NCI-H187 treated with DMSO at 0.1 percent for 48 hours (cell line): ENCODE measurements at regions not wholly inside any gene's neighbourhood (a gene's known extent, or its start where the extent isn't known, plus 50 kb on each side); places are given as distances from the start of the nearest gene placed in this dataset.
"Not testable (repeated sequence)": the region's sequence is repeated elsewhere in the genome, so short reads cannot be mapped to it uniquely, and the experiment has no call there.

ENCODE experiments used
- DNase-seq: peaks from one replicate; lab custom pipeline; 2025; lab: John Stamatoyannopoulos, UW

- not testable (repeated sequence) for DNase-seq
Observed at GRCh38 chr16:29274055-29275035, 132.2 kb downstream of the NPIPB11 start.

GRCh38 chr16:29273298-29274054 is 133.0 kb downstream of the NPIPB11 start:
- DNase-seq = not testable (repeated sequence)

GRCh38 chr16:29271721-29272675 is 134.5 kb downstream of the NPIPB11 start:
- DNase-seq = not testable (repeated sequence)

- DNase-seq = not testable (repeated sequence)
Observed at GRCh38 chr16:29270923-29271322, 135.6 kb downstream of the NPIPB11 start.

GRCh38 chr16:29270033-29270432 is 136.5 kb downstream of the NPIPB11 start:
- DNase-seq = not testable (repeated sequence)

GRCh38 chr16:29269192-29269811 is 137.2 kb downstream of the NPIPB11 start:
- DNase-seq = not testable (repeated sequence)

GRCh38 chr16:29268785-29269191 is 137.7 kb downstream of the NPIPB11 start:
- DNase-seq = not testable (repeated sequence)

GRCh38 chr16:29268348-29268747 is 138.2 kb downstream of the NPIPB11 start:
- DNase-seq = not testable (repeated sequence)

GRCh38 chr16:29267891-29268290 is 138.6 kb downstream of the NPIPB11 start:
- not testable (repeated sequence) for DNase-seq

GRCh38 chr16:29267055-29267619 is 139.4 kb downstream of the NPIPB11 start:
- not testable (repeated sequence) for DNase-seq

GRCh38 chr16:29266612-29267011 is 139.9 kb downstream of the NPIPB11 start:
- not testable (repeated sequence) for DNase-seq

GRCh38 chr16:29265255-29265853 is 141.2 kb downstream of the NPIPB11 start:
- not testable (repeated sequence) for DNase-seq

- DNase-seq = not testable (repeated sequence)
Observed at GRCh38 chr16:29264080-29264837, 142.3 kb downstream of the NPIPB11 start.

- not testable (repeated sequence) for DNase-seq
Observed at GRCh38 chr16:29262725-29263124, 143.8 kb downstream of the NPIPB11 start.

GRCh38 chr16:29261427-29262248 is 144.9 kb downstream of the NPIPB11 start:
- DNase-seq = not testable (repeated sequence)

GRCh38 chr16:29260683-29261426 is 145.7 kb downstream of the NPIPB11 start:
- not testable (repeated sequence) for DNase-seq

- not testable (repeated sequence) for DNase-seq
Observed at GRCh38 chr16:29259635-29260457, 146.7 kb downstream of the NPIPB11 start.
